Fibroblast of the aortic adventitia (primary cell): ENCODE measurements at regions not wholly inside any gene's neighbourhood (a gene's known extent, or its start where the extent isn't known, plus 50 kb on each side); places are given as distances from the start of the nearest gene placed in this dataset.

Source experiments
- DNase-seq: peaks from one replicate; pipeline ENCODE4 v3.0.0-alpha.2; 2010; ENCODE audit warnings: low read depth
- H3K4me3 ChIP-seq: 2 replicates; pipeline ENCODE4 v1.5.1; 2011; ENCODE audit warnings: low read depth, mild to moderate bottlenecking, control low read depth, low read length, moderate library complexity
- CTCF ChIP-seq: IDR thresholded peaks from 2 replicates; pipeline ENCODE4 v1.5.1; 2011; ENCODE audit warnings: mild to moderate bottlenecking, low read length, control low read depth, inconsistent platforms; ENCODE audit not compliant: insufficient read depth

- DNase-seq: peak; percentile 63
- no peak for TF ChIP-seq CTCF
- H3K4me3 ChIP-seq: peak overlapping the region; percentile 11
These were observed 230.4 kb upstream of the AGAP1 start for GRCh38 chr2:235263205-235264120.

- TF ChIP-seq CTCF: no peak
- H3K4me3 ChIP-seq: no peak overlapping the region
- DNase-seq: no peak
These were observed 229.7 kb upstream of the AGAP1 start for GRCh38 chr2:235264121-235264493.

- H3K4me3 ChIP-seq: no peak overlapping the region
- no peak for TF ChIP-seq CTCF
- DNase-seq: no peak
These were observed 229.3 kb upstream of the AGAP1 start for GRCh38 chr2:235264512-235264911.

- no peak for DNase-seq
- no peak for TF ChIP-seq CTCF
- H3K4me3 ChIP-seq: no peak overlapping the region
These were observed 228.4 kb upstream of the AGAP1 start for GRCh38 chr2:235265348-235265965.

GRCh38 chr2:235267251-235267650 is 226.6 kb upstream of the AGAP1 start:
- no peak for TF ChIP-seq CTCF
- H3K4me3 ChIP-seq: no peak overlapping the region
- DNase-seq: peak; percentile 25

GRCh38 chr2:235268535-235268934 is 225.3 kb upstream of the AGAP1 start:
- TF ChIP-seq CTCF: no peak
- peak; percentile 56 for DNase-seq
- H3K4me3 ChIP-seq: no peak overlapping the region
